HG03060 (cell line): ENCODE measurements at regions not wholly inside any gene's neighbourhood (a gene's known extent, or its start where the extent isn't known, plus 50 kb on each side); places are given as distances from the start of the nearest gene placed in this dataset.

ENCODE experiments used
- ATAC-seq: cut with Tn5 transposase; IDR thresholded peaks from one replicate; pipeline ENCODE4 v1.9.1; 2021; ENCODE audit warnings: low read depth, moderate number of reproducible peaks; ENCODE audit not compliant: unreplicated experiment

DNA sequence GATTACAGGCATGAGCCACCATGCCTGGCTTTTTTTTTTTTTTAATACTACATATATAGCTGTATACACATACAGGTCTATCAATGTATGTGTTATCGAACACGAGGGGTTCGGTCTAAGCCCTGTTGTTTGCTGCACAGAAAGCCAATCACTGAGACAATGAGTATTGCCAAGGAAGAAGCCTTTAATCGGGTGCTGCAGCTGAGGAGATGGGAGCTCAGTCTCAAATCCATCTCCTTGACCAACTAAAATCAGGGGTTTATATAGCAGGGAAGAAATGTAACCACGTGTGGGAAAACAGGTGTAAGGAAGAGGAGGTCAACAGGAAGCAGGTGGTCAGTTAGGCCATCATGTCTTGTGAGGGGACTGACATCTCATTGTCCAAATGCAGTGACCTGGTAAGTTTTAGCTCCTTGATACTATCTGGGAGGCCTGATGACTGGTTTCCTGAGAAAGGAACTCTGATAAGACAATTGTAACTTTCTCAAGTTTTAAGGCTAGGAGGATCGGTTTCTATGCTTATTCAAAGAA lies 80.9 kb upstream of the MAP1LC3B2 start:
- ATAC-seq: no peak

GRCh38 chr12:116480210-116480810 lies 78.9 kb upstream of the MAP1LC3B2 start:
- ATAC-seq: no peak

DNA sequence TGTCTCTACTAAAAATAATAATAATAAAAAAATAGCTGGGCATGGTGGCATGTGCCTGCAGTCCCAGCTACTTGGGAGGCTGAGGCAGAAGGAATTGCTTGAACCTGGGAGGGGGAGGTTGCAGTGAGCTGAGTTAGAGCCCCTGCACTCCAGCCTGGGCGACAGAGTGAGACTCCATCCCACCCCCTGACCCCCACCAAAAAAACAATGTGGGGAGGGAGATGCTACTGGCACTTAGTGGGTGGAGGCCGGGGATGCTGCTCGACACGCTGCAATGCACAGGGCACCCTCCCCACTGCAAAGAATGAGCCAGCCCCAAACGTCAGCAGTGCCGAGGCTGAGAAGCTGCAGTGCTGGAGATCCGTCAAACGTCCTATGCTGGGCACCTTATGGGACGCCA lies 77.5 kb upstream of the MAP1LC3B2 start:
- ATAC-seq: no peak

GRCh38 chr12:116482179-116482578 lies 77.0 kb upstream of the MAP1LC3B2 start:
- no peak for ATAC-seq

- ATAC-seq: no peak
These were observed 76.3 kb upstream of the MAP1LC3B2 start for GRCh38 chr12:116482859-116483258.

- ATAC-seq: no peak
These were observed 75.0 kb upstream of the MAP1LC3B2 start for GRCh38 chr12:116483959-116484750.

DNA sequence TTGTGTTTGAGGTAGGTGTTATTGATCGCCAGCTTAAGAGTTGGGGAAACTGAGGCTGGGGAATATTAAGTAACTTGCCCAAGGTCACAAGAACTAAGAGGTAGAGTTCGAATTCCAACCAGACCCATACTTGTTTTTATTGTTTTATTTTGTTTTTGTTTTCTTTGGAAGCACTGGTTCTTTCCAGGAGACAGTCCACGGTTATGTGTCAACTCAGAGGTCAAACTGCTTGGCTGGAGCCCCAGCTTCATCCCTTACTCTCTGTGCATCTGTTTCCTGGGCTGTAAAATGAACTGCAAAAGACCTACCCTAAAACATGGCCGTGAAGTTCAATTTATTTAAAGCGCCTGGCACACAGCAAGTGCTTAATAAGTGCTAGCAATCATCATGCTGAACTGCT lies 74.4 kb upstream of the MAP1LC3B2 start:
- no peak for ATAC-seq

DNA sequence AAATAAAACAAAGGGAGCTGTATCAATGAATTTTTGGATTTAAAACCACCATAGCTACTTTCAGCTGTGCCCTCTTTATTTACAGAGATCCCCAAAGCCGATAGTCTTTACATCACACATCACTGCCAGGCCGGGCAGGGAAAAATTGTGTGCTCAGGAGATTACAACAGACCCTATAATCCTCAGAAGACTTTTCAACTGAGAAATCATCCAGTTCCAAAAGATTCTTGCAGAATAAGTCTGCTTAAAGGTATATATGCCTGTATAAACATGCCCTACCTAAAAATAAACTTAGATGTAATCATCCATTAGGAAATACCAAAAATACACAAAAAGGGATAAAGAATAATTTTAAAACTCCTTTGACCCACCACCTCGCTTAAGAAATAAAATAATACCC lies 70.1 kb upstream of the MAP1LC3B2 start:
- ATAC-seq: no peak

- no peak for ATAC-seq
These were observed 68.7 kb upstream of the MAP1LC3B2 start for GRCh38 chr12:116490471-116490870.

GRCh38 chr12:116492703-116493324 lies 66.4 kb upstream of the MAP1LC3B2 start:
- ATAC-seq: no peak

DNA sequence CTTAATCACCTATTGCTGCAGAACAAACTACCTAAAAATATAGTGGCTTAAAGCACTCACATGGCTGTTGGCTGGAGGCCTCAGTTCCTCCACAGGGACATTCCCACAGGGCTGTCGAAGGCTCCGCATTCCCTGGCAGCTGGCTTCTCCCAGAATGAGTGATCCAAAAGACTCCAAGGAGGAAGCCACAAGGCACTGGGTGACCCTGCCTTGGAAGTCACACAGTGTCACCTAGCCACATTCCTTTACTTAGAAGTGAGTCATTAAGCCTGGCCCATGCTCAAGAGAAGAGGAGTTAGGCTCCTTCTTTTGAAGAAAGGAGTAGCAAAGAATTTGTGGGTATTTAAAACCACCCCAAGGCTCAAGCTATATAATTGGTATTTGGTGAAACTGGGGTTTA lies 63.9 kb upstream of the MAP1LC3B2 start:
- ATAC-seq: no peak

GRCh38 chr12:116497051-116497591 lies 62.1 kb upstream of the MAP1LC3B2 start:
- ATAC-seq: no peak

GRCh38 chr12:116498471-116498870 lies 60.7 kb upstream of the MAP1LC3B2 start:
- ATAC-seq: no peak

GRCh38 chr12:116502141-116502725 lies 56.9 kb upstream of the MAP1LC3B2 start:
- ATAC-seq: no peak

DNA sequence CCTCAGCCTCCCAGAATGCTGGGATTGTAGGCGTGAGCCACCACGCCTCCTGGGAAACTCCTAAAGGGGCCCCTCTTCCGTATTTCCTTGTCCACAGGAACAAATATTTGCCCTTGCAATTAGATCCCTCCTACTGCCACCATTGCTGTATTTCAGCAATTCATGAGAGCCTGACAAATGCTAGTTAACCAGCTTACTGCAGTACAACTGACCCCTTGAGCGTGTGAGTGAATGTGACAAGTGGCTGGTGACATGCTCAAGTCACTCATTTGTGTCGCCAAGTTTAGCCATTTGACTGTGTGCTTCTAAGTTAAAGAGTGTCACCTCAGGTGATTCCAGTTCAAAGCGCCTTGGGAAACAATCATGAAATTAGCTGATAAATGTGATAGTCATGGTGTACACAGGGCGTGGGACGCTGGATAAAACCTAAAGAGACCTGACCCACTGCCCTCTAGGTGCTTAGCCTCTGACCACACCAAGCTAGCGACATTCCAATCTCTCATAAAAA lies 56.1 kb upstream of the MAP1LC3B2 start:
- ATAC-seq: no peak

DNA sequence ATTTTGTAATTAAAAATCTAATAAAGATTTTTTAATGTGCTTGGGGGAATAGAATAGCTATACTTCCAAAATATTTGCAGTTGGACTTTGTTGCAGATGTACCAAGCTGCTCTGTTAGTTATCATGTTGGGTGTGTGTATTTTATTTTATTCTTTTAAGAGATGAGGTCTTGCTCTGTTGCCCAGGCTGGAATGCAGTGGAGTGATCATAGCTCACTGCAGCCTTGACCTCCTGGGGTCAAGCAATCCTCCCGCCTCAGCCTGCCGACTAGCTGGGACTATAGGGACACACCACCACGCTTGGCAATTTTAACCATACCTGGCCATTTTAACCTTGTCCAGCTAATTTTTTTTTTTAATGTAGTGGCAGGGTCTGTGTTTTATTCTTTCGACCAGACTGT lies 54.7 kb upstream of the MAP1LC3B2 start:
- no peak for ATAC-seq

GRCh38 chr12:116506697-116507064 lies 52.5 kb upstream of the MAP1LC3B2 start:
- ATAC-seq: no peak

DNA sequence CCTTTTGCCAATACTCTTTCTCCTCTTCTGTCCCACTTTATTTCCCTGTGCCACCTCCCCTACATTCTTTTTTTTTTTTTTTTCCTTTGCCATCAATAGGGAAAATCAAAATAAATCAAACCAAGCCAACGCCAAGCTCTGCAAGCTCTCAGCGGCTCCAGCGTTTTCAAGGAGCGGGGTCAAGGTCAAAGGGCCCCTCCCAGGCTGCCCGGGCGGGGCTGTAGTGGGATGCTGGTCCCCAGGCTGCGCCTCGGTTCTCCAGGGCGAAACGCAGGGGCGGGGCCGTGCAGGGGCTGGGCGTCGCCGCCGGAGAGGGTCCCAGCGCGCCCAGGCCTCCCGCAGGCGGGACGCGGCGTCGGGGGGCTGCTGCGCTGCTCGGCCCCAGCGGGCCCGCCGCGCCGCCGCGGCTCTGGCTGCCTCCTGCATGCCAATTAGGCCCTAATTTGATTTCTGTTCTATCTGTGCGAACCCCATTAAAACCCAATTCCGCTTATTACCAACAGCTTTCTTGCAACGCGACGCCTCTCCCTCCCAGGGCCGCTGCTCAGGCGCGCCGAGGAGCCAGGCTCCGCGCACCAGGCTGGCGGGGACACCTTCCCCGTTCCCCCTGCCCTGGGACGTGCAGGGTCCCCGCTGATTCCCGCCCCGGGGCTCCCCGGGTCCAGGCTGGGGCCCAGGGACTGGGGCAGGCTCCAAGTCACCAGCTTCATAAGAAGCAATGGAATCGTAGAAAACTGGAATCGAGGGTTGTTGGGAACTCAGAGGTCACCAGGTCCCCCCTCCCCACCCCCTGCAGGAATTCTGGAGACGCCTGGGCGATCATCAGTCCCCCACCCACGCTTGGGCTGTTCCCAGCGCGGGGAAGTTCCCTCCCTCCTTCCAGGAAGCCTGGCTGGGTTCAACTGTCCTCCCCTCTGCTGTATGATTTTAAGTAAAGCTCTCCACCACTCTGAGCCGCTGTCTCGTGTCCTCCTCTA lies 50.7 kb upstream of the MAP1LC3B2 start:
- no peak for ATAC-seq
